Myocyte (in vitro differentiated cells): ENCODE measurements at regions not wholly inside any gene's neighbourhood (a gene's known extent, or its start where the extent isn't known, plus 50 kb on each side); places are given as distances from the start of the nearest gene placed in this dataset.

Experiments
- DNase-seq: peaks from one replicate; pipeline ENCODE4 v3.0.0-alpha.2; 2012; ENCODE audit warnings: low read depth

DNA sequence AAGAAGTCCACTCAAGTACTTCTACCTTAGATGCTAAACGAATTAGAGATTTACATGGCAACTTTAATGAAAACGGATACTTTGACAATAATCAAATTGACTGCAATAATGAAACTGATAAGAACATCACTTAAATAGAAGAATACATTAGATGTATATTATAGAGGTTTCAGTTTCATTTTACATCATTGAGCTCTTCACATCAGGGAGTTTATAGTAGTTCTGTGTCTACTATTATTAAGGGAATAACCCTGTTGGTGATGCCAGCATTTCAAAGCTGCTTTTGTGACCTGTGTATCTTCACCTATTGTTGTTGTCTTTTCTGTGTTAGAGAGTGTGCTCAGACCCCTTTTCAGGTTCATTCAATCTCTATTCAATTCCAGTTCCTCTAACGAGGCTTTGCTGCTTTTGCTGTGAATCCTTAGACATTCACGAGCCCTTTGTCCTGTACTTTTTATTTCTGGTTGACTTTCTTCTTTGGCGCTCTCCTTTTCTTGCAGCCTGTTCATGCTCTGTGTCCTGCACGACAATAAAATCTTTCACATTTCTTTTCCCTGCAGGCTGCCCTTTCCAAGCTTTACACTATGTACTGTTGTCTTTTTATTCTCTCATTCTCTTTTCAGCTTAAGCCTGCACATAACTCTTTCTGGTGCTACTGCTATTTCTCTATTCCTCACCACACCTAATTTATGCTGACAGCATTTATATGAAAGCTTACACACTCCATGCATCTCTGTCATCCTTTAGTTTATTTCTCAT is 232.1 kb downstream of the CPE start:
- DNase-seq: no peak

DNA sequence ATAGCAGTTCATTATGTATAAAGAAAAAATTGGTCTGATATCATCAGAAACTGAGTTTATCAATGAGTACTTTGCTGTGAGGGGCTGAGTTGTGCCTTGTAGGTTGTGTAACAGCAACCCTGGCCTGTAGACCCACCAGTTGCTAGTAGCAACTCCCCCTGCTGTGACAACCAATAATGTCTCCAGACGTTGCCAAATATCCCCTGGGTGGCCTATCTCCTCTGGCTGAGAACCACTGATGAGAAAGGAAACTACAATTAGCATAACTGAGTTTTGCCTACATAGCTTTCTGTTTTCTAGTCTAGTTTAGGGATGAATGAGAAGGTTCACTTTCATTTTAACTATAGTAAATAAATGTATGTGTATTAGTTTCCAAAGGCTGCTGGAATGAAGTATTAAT is 234.1 kb downstream of the CPE start:
- no peak for DNase-seq

DNA sequence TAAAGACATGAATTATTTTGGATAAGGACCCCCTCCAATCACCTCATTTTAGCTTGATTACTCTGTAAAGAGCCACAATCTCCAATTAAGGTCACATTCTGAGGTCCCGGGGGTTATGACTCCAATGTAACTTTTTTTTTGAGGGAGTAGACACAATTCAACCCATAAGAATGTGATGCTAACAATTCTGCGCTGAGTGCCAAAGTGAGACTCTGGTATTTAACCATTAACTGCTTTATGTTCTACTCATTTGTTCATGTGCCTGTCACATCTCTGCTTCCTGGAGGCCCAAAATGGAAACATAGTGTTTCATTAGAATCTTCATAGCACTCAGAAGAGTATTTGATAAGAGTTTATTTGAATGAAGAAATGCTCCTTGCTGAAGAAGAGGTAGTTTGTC is 234.8 kb downstream of the CPE start:
- DNase-seq: no peak

GRCh38 chr4:165620913-165621312 is 242.1 kb downstream of the CPE start:
- DNase-seq: no peak

- no peak for DNase-seq
Measured at GRCh38 chr4:165621983-165622382, 243.2 kb downstream of the CPE start.

DNA sequence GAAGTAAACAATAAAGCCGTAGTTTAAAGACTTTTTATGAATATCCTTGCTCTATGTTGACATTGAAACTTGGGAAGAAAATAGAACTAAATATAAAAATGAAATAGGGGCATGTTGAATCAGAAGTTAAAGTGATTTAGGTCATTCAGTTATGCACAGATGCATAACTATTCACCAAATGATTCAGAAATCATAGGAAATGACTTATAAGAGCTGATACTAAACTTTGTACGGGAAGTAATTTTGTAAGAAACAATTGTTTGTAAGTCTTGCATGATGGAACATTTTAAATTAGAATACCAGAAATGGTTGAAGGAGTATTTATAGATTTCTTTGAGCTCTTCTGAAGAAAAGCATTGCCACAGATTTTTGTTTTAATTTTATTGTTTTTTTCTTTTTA is 246.5 kb downstream of the CPE start:
- DNase-seq: no peak

DNA sequence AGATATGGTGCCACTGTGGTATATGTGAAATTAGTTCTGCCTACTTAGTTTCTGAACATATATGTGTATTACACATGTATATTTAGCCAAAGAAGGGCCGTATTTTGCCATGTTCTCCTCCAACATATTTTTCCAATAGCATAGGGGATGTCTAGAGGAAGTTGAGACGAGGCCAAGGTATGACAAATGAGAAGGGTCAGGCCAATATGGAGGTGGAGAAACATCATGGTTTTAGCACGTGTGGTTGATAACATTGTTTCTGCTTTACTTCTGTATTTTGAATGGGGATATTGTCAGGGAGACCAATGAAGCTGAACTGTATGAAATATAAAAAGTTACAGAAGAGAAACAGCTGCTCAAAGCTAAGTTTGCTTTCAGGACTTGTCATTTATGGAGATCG is 246.7 kb upstream of the TLL1 start:
- no peak for DNase-seq

DNA sequence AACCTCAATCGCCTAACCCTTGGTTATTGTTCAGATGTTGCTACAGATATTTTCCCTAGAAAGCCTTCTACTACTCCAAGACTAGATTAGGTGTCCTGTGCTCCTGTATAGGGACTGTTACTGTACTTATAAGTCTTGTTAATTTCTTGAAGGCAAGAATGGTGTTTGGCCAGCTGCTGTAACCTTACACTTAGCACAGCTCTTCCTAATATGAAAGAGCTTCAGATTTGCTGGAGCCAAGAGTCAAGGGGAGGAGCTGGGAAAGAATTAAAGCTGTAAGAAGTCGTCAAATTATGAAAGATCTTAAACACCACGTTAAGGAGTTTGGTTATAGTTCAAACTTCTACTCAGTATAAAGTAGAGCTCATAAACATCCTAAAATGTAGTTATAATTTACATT is 245.9 kb upstream of the TLL1 start:
- no peak for DNase-seq

DNA sequence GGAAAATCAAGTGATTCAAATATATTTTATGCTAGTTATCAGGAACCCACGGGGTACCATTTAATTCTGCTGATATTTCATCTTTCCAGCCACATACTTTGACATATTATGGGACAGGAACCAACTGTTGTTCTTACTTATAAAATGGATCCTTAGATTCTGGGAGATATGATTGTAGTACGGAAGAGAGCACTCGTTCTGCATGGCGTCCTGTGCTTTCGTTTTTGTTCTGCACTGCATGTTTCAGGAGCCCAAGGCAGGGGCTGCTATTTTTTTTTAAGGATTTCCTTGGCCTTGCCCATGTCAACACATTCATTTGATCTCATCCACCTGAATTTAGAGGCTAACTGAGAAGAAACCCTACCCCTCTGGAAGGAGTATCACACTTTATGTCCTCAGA is 245.5 kb upstream of the TLL1 start:
- DNase-seq: no peak

GRCh38 chr4:165628572-165628971 is 244.5 kb upstream of the TLL1 start:
- no peak for DNase-seq

DNA sequence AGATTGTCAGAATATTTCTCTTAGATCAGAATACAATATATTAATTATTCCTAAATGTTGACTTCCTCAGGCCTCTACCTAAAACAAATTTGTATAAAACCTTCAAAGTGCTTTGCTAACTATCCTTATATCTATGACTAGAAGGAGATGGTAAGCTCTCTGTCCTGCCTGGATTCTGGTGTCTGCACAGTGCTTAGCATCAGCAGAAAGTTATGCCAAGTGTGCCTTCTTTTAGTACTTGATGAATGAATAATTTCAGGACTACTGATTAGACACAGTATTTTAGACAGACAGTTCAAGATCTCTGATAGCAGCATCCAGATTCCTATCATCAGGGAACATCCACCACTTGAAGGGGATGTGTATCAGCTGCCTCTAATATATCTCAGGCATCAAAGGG is 242.4 kb upstream of the TLL1 start:
- DNase-seq: no peak

DNA sequence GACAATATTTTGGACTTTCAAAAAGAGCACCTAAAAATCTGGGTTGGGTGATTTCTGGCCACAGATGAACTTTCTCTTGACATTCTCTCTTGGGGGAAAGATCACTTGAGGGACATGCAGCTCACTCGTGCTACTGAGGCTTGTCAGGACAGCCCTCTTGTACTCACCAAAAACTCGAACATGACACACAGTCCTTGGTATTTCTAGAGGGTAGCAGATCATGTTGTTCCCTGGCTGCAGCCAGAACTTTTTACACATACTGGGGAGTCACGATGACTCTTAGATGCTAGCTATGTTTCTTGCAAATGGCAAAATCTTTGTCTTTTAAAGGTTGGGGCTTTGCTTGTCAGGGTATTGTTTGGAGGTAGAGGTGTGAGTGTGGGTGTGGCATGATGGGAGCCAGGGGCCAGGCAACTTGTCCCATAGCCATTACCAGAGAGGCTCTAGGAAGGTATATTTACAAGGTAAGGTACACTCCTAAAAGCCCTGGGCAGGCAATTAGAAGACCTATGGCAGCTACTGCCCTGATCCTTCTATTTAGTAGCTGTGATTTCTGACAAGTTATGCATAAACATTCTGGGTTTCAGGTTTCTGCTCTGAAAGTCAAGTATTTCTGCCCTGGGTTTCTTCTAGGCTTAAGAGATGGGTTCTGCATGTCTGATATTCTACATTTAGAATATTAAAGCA is 241.7 kb upstream of the TLL1 start:
- DNase-seq: no peak

GRCh38 chr4:165631912-165632311 is 241.1 kb upstream of the TLL1 start:
- DNase-seq: peak; percentile 16

DNA sequence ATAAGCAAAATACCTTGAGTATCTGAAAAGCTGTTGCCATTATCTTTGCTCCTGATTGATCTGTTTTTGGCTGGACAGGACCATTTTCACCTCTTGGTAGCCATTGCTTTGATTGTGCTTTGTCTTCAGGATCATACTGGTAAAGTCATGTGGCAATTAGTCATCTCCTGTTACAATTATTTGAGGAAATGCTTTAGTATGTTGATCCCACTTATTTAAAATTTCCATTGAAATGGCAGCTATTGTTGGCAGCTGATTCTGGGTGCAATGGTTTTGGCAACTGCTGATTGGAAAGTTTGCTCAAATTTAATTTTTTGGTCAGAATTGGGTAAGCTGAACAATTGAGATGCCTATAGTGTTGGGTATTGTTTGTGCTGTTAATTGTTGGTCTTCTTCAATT is 238.3 kb upstream of the TLL1 start:
- DNase-seq: no peak

- DNase-seq: peak; percentile 32
Measured at GRCh38 chr4:165635381-165635780, 237.7 kb upstream of the TLL1 start.

DNA sequence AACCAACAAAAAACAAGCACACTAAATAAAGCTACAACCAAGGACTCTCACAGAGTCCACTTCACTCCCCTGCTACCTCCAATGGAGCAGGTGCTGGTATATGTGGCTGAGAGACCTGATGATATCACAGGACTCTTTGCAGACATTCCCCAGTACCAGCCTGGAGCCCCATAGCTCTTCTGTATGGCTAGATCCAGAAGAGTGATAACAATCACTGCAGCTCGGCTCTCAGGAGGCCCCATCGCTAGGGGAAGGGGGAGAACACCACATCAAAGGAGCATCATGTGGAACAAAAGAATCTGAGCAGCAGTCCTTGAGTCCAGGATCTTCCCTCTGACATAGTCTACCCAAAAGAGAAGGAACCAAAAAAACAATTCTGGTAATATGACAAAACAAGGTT is 237.1 kb upstream of the TLL1 start:
- no peak for DNase-seq

DNA sequence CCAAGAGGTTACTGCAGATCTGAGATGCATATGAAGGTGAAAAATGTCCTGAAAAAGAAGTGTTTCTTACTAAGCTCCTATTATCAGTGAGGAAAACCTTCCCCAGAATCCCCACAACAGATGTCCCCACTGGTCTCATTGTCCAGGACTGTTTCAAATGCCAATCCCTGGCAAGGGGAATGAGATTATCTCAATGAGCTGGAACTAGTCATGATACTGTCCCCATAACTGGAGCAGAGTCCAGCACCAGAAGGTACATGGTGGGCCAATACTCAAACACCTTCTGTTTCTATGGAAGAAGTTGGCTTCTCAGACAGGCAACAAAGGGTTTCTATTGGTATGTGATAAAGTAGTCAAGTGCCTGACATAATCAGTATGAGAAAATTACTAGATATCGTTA is 221.1 kb upstream of the TLL1 start:
- no peak for DNase-seq

GRCh38 chr4:165654556-165654955 is 218.5 kb upstream of the TLL1 start:
- no peak for DNase-seq

DNA sequence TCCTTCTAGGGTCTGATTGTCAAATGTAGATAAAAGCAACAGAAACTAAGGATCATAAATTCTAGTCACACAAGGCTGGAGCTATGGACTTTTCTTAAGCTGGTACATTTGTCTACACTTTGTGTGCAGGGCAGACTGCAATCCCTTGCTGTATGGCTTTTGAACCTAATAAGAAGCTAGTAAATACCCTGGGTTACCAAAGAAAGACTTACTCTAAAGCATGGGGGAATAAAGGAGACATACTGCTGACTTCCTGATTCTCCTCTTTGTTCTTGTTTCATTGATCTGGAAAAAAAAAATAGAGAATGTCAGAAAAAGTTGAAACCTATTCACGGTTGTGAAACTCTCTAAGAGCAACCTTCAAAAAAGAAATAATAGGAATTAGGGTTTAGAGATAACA is 216.6 kb upstream of the TLL1 start:
- DNase-seq: no peak

GRCh38 chr4:165656829-165657490 is 216.1 kb upstream of the TLL1 start:
- no peak for DNase-seq

DNA sequence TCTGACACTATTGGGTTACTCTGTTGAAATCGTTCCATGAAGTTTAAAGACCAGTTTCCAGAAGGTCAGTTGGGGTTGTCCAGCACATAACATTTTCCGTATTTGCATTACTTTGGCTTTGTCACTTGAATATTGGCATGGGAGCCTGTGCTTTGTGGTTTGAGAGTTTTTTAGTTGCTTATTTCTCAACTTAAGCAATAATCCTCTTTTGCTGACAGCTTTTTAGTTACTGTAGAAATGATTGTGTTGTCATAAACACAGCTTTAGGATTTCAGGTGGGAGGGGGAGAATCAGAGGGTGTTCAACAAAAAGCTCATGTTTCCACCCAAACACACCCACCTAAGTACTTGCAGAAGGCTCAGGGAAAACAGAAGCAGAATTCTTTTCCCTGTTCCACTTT is 210.7 kb upstream of the TLL1 start:
- DNase-seq: peak; percentile 3

- no peak for DNase-seq
Measured at GRCh38 chr4:165663411-165663810, 209.6 kb upstream of the TLL1 start.

- DNase-seq: no peak
Measured at GRCh38 chr4:165666836-165667235, 206.2 kb upstream of the TLL1 start.
